ENCODE measurements at regions not wholly inside any gene's neighbourhood (a gene's known extent, or its start where the extent isn't known, plus 50 kb on each side); places are given as distances from the start of the nearest gene placed in this dataset.

DNA sequence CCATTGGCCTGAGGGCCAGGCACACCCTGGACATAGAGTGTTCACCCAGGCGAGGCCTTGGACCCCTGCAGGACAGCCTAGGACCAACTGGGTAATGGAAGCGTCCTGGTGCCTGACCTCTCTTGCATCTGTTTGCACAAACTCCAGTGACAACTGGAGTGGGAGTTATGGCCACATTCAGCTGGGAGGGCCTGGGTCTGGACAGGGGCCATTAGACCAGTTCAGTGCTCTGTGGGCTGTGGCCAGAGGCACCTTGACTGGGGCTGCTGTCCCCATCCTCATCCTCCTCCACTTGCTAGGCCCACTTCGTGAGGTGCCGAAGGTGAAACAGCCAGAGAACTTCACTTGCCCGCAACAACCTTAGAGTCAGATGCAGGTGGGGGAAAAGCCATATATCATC is 372.7 kb upstream of the IRX1 start:
- Histone ChIP-seq H2AFZ (ENCODE audit: insufficient read depth, low read depth, low read length, poor library complexity, severe bottlenecking) (no peak overlapping the region), H3K79me2 (ENCODE audit: insufficient read depth, low read length) (no peaks in the 10 kb centered on the region), H3K36me3 (replicated peaks in 1 of 2; ENCODE audit: control insufficient read depth in 1 of 2, insufficient read depth in 2 of 2, low read length in 2 of 2) (no peaks in the 10 kb centered on the region), H3K4me2 (replicated peaks; ENCODE audit: extremely low read depth, low read length, poor library complexity, severe bottlenecking) (no peak overlapping the region), H3K27ac (ENCODE audit: low read depth in 1 of 2, low read length in 2 of 2) (no peak overlapping the region), H4K20me1 (ENCODE audit: insufficient read depth, low read length) (no peaks in the 10 kb centered on the region), H3K4me3 (replicated peaks in 1 of 3; ENCODE audit: low read depth in 2 of 3, low read length in 3 of 3) (no peak overlapping the region), H3K4me1 (ENCODE audit: control insufficient read depth in 1 of 2, insufficient read depth in 2 of 2, low read length in 2 of 2) (no peaks in the 10 kb centered on the region), H3K27me3 (ENCODE audit: control insufficient read depth in 2 of 2, insufficient read depth in 2 of 2, low read length in 2 of 2) (no peaks in the 10 kb centered on the region), H3K9me3 (replicated peaks in 1 of 2; ENCODE audit: control insufficient read depth in 1 of 2, insufficient read depth in 1 of 2, low read length in 2 of 2) (peaks cover 0 to 14% of the 10 kb centered on the region in 2 donors), H3K9ac (ENCODE audit: insufficient read depth, low read length, poor library complexity, severe bottlenecking) (no peak overlapping the region)
- Mint-ChIP-seq H3K27ac (no peak overlapping the region), H3K27me3 (ENCODE audit: low read depth in 3 of 3) (peaks cover 0 to 9% (median 5%) of the 10 kb centered on the region in 3 donors), H3K4me3 (no peak overlapping the region), H3K36me3 (no peaks in the 10 kb centered on the region), H3K9me3 (peaks cover 0 to 29% (median 11%) of the 10 kb centered on the region in 7 donors), H3K4me1 (no peaks in the 10 kb centered on the region)
- 100% methylated on average over 2 of the region's 5 CpGs for WGBS (ENCODE audit: insufficient coverage)
- intact Hi-C loops (cut with micrococcal nuclease), result no loop called here
- TF ChIP-seq, protein P1, sequence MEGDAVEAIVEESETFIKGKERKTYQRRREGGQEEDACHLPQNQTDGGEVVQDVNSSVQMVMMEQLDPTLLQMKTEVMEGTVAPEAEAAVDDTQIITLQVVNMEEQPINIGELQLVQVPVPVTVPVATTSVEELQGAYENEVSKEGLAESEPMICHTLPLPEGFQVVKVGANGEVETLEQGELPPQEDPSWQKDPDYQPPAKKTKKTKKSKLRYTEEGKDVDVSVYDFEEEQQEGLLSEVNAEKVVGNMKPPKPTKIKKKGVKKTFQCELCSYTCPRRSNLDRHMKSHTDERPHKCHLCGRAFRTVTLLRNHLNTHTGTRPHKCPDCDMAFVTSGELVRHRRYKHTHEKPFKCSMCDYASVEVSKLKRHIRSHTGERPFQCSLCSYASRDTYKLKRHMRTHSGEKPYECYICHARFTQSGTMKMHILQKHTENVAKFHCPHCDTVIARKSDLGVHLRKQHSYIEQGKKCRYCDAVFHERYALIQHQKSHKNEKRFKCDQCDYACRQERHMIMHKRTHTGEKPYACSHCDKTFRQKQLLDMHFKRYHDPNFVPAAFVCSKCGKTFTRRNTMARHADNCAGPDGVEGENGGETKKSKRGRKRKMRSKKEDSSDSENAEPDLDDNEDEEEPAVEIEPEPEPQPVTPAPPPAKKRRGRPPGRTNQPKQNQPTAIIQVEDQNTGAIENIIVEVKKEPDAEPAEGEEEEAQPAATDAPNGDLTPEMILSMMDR (IDR thresholded peaks at IDR 0.05), result no peak
- no peak for DNase-seq

GRCh38 chr5:3221432-3221831 is 374.2 kb upstream of the IRX1 start:
- H3K4me1 Mint-ChIP-seq, result no peaks in the 10 kb centered on the region
- no CpG with 5 or more reads among the region's 9 CpGs for WGBS (ENCODE audit: insufficient coverage)
- H3K4me3 Mint-ChIP-seq, result no peak overlapping the region
- Histone ChIP-seq H3K27ac (ENCODE audit: low read depth in 1 of 2, low read length in 2 of 2) (no peak overlapping the region), H3K27me3 (ENCODE audit: control insufficient read depth in 2 of 2, insufficient read depth in 2 of 2, low read length in 2 of 2) (no peaks in the 10 kb centered on the region), H3K9ac (ENCODE audit: insufficient read depth, low read length, poor library complexity, severe bottlenecking) (no peak overlapping the region), H3K4me3 (replicated peaks in 1 of 3; ENCODE audit: low read depth in 2 of 3, low read length in 3 of 3) (no peak overlapping the region), H3K9me3 (replicated peaks in 1 of 2; ENCODE audit: control insufficient read depth in 1 of 2, insufficient read depth in 1 of 2, low read length in 2 of 2) (peaks cover 0 to 11% of the 10 kb centered on the region in 2 donors), H3K79me2 (ENCODE audit: insufficient read depth, low read length) (no peaks in the 10 kb centered on the region), H2AFZ (ENCODE audit: insufficient read depth, low read depth, low read length, poor library complexity, severe bottlenecking) (no peak overlapping the region), H3K36me3 (replicated peaks in 1 of 2; ENCODE audit: control insufficient read depth in 1 of 2, insufficient read depth in 2 of 2, low read length in 2 of 2) (no peaks in the 10 kb centered on the region), H3K4me2 (replicated peaks; ENCODE audit: extremely low read depth, low read length, poor library complexity, severe bottlenecking) (no peak overlapping the region), H3K4me1 (ENCODE audit: control insufficient read depth in 1 of 2, insufficient read depth in 2 of 2, low read length in 2 of 2) (no peaks in the 10 kb centered on the region), H4K20me1 (ENCODE audit: insufficient read depth, low read length) (no peaks in the 10 kb centered on the region)
- H3K9me3 Mint-ChIP-seq, result peaks cover 0 to 31% (median 12%) of the 10 kb centered on the region in 7 donors
- H3K27me3 Mint-ChIP-seq (ENCODE audit: low read depth in 3 of 3), result peaks cover 0 to 6% (median 5%) of the 10 kb centered on the region in 3 donors
- DNase-seq, result no peak
- no peaks in the 10 kb centered on the region for H3K36me3 Mint-ChIP-seq
- intact Hi-C loops (cut with micrococcal nuclease), result no loop called here
- H3K27ac Mint-ChIP-seq, result no peak overlapping the region
- TF ChIP-seq, protein P1 (IDR thresholded peaks at IDR 0.05), result no peak
